NCI-H774 (cell line): ENCODE measurements at regions not wholly inside any gene's neighbourhood (a gene's known extent, or its start where the extent isn't known, plus 50 kb on each side); places are given as distances from the start of the nearest gene placed in this dataset.

Source experiments
- DNase-seq: peaks from one replicate; lab custom pipeline; 2025; lab: John Stamatoyannopoulos, UW

DNA sequence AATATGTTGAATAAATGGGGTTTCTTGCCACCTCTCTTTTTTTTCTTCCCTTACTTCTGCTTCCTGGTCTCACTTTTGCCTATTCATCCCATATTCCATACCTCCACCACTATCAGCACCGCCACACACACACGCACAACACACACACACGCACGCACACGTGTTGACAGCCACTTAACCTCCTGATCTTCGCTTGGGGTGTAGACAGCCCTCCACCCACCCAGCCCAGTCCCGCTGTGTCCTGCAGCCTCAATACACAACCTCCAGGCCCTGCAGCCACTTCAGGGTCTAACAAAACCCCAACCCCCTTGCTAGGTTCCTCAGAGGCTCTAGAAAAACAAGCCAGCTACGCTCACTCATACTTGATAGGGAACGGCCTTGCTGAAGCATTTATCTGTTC, 72.3 kb downstream of the LINC00237 start:
- DNase-seq, result no peak

DNA sequence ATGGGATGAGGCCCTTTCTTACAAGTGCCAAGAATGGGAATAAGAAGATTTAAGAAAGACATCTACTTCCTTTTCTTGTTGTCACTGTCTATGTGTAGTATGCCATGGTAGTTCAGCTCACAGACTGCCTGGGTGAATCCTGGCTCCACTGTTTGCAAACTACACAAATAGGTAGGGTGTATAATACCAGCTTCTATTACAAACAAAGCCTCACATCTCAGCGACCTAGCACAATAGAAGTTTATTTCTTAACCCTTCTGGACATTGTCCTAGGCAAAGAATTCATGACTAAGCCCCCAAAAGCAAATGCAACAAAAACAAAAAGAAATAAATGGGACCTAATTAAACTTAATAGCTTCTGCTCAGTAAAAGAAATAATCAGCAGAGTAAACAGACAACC, 74.5 kb downstream of the LINC00237 start:
- DNase-seq, result peak; percentile 45

DNA sequence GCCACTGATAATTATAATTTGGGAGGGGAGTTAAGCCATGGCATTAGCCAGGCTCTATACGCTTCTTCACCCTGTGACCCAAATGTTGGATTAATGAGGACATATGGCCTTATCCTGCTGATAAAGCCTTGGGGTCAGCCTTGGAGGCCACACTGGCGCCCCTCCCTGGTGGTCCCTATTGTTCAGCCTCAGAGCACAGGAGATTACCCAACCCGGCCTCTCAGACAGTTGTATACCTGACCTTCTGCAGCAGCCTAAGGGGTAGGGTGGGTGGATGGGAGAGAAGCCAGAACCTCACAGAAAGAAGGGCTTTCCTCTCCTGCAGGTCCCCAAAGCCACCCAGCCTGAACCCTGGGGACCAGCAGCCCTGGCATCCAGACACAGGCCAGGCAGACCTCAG, 76.8 kb downstream of the LINC00237 start:
- no peak for DNase-seq

DNA sequence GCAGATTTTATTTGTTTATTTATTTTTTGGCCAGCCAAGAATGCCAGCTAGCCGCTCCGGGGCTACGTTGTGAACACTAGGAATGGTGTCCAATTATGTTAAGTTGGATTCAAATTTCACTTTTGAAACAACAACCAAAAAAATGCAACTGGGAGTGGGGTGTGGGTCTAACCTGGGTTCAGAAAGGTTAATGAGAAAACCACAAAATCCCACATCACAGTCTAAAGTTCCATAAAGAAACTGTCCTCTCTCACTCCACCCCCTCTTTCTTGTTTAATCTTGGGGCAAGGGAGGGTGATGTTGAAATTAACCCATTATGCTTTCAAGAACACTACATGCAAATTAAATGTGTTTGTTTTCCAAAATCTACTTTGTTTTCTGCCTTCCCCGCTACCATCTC, 77.2 kb downstream of the LINC00237 start:
- no peak for DNase-seq

DNA sequence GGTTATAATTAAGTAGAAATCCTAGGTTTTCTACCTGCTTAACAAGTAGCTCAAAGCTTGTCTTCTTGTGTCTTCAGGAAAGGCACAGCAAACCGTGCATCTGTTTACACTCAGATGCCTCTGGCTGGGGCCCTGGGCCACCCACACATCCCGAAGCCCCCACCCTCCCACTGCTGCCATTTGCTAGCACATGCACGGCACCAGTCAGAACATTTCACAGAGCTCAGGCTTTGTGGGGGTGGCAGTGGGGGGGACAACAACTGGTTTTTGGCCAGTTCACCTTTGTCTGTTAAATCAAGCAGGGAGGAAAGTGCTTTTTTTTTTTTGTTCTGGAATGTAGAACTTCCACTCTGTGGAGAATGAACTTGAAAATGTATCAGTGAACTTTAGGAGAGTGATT, 77.7 kb downstream of the LINC00237 start:
- no peak for DNase-seq

DNA sequence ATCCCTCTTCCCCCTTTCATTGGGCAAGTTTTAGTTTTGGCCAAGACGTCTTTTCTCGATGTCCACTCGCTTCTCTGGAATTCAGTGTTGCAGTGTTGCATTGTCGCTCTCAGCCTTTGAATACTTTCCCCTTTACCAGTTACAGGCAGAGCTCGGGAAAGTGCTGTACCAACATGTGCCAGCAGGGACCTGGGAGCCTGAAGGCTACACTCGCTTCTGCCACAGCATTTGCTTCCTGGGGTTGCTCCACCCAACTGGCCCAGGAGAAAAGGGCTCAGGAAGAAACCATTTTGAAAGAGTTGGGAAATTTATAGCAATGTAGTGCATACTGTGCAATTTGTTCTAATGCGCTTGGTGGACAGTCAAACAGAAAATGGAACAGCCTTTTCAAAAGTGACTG, 78.6 kb downstream of the LINC00237 start:
- DNase-seq, result no peak

GRCh38 chr20:21026951-21027350, 79.2 kb downstream of the LINC00237 start:
- DNase-seq, result no peak

DNA sequence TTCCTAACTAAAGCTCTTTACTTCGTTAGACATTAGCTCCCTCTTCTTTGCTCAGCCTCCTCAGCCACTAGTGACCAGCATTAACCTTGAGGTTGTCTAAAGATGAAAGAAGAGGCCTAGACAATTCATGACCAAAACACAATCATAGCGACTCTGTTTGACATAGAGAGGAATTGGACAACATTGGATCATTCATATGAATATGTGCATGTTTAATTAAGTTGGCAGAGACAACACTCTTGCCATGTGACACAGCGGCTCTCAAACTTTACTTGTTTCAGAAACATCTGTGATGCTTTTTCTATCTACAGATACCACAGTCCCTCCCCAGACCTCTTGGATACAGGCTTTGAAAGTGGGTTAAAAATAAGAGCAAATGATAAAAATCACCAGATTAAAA, 81.7 kb downstream of the LINC00237 start:
- DNase-seq, result no peak

DNA sequence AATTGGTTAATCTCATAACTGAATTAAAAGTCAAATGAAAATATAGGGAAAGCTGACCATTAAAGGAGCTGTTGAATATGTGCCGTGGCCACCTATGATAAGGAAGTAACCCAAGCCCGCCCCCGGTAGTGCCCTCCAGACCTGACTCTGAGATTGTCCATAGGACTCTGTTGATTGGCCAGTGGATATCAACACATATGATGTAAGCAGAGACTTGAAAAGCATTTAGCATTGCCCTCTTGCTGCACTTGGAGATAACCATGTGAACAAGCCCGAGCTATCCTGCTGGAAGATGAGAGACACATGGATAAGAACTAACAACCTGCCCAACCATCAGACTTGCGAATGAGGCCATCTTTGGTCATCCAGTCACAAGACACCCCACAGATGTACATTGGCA, 83.2 kb downstream of the LINC00237 start:
- no peak for DNase-seq

GRCh38 chr20:21021472-21021790, 84.7 kb downstream of the LINC00237 start:
- no peak for DNase-seq

DNA sequence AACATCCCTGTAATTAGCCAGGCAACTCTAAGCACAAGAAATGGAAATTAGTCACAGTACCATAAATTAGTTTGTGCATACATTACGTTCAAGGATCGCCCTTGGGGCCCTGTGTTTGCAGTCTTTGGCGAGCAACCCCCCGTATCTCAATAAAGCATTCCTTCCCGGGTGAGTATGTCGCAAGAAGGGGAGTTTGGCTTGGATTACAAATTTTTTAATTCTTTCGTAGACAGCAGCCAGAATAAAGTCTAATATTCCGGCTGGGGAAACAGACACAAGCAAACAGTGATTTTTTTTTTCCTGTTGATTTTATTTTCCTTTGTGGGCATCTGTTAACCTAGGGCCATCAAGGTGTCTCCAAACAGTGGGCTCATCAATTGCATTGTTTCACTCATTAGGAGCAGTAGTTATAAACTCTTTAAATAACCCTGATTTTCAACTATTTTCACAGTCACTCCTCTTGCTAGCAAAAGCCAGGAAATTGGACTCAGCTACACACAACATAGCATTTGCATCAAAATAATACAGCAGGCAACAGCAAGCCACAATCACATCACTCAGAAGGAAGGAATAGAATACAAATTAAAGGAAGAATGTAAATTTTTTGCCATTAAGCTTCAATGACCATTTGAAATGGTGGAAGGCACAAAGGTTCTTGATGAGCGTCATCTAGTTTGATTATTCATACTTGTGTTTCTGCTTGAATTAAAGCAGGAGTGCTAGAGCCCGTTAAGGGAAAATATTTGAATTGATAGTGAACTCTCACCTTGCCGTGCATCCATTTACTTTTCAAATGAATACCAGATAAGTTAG, 85.3 kb downstream of the LINC00237 start:
- no peak for DNase-seq

- no peak for DNase-seq
Measured at GRCh38 chr20:21019814-21020658, 86.1 kb downstream of the LINC00237 start.

DNA sequence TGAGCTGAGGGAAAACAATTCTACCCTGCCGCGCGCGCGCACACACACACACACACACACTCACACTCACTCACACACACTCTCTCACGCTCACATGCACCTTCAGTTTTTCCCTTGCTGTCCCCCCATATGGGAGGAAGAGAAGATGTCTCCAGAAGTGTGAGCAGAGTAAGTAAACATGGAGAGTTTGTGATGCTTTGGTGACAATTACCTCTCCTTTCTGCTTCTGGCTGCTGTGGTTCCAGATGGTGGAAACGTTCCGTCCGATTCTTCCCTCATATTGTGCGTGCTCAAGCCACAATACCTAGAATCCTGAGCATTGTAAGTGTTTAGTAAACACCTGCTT, 86.7 kb downstream of the LINC00237 start:
- DNase-seq, result no peak

DNA sequence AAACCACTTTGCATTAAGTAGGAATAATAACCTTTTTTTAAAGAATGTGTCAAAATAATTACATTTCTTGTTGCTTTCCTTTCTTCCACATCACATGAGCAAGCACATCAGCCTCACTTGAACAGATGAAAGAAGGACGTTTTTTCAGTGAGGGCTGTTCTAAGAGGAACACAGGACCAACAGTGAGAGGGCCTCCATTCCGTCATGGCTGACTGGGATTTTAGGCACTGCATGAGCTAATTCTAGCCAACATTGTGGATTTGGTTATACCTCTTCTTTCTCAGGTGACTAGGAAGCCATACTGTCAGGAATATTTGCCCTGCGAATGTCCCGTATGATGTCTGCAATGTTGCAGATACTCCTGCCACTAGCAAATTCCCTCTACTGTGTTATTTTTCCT, 87.6 kb downstream of the LINC00237 start:
- no peak for DNase-seq

DNA sequence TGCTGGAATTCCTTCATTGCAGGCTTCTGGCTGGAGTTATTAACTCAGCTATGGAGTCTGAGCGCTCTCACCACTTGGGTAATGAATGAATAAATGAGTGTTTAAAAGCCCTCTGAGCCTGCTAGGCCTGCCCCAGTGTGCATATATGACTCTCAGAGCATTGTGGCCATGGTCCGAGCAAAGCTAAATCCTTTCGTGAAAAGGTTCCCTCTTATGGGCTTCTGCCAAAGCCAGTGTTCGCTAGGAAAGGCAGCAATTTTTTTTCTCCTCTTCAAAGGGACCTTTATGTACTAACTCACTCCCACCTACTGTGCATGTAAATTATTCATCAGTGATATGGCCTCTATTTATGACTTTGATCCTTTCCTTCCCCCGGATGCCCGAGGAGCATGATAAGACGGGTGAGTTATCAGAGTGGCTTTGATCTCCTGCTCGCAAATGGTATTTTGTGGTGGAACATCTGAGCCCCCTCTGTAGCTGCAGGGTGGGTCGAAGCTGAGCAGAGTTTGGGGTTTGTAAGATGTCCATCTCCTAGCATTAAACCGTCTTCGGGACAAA, 88.6 kb downstream of the LINC00237 start:
- no peak for DNase-seq

DNA sequence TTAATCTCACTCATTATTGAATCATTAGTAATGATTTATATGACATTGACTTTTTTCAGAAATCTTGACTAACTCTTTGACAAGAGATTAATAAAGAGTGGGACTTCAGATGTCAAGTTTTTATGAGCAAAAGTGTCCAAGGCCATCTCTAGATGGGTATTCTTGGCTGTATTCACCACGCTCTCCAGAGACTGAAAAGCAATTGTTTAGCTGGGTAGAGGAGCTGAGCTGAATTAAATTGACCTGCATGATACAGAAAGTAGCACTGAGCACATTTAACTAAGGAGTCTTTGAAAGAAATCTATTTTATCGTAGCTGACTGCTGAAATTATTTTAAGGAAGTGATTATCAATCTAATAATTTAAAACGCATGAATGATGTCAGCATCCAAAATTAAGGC, 89.4 kb downstream of the LINC00237 start:
- no peak for DNase-seq

DNA sequence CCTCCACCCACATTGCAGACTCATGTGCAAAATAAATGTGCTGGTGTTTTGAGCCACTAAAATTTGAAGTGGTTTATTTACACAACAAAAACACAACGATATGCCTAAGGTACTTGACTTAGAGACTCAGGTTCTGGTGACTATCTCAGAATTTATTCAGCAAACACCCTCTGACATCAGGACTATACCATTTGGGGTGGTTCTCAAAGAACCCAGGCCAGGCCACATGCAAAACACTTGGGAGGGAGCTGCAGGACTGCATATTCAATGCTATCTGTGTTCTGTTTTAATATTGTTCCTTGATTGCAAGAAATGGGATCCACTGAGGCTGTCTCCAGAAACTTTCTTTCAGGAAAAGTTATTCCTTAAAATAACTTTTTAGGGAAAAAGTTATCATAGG, 91.6 kb downstream of the LINC00237 start:
- no peak for DNase-seq

- no peak for DNase-seq
Measured at GRCh38 chr20:21008951-21009350, 97.2 kb downstream of the LINC00237 start.

GRCh38 chr20:21006611-21007010, 99.5 kb downstream of the LINC00237 start:
- no peak for DNase-seq

DNA sequence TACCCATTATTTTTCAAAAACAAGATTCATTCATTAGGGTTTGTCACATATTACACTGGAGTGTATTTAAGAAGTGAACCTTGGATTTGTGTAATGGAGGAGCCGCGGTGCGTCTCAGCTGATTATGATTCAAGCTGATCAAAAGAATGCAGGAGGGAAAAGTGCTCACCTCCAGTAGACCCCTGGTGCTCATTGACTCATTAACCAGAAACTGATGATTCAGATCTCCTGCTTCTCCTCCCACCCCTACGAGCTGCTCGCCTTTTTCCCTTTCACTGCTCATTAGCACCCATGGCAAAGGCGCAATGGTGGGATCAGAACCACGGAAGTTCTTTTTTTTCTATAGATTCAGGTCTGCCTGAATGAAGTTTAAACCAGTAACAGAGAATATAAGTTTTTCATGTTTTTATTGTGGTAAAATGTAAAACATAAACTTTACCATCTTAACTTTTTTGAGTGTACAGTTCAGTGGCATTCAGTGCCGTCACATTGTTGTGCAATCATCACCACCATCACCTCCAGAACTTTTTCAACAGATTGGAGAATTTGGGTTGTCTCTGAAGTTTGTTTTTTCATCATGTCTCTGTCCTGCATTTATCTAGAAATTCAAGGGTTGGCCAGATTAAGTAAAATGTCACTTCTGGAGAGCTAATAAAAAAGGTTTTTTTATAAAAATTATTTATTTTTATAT, 101.6 kb downstream of the LINC00237 start:
- DNase-seq, result no peak

- no peak for DNase-seq
Measured at GRCh38 chr20:21003902-21004301, 102.3 kb downstream of the LINC00237 start.

GRCh38 chr20:21002486-21002885, 103.7 kb downstream of the LINC00237 start:
- DNase-seq, result no peak

DNA sequence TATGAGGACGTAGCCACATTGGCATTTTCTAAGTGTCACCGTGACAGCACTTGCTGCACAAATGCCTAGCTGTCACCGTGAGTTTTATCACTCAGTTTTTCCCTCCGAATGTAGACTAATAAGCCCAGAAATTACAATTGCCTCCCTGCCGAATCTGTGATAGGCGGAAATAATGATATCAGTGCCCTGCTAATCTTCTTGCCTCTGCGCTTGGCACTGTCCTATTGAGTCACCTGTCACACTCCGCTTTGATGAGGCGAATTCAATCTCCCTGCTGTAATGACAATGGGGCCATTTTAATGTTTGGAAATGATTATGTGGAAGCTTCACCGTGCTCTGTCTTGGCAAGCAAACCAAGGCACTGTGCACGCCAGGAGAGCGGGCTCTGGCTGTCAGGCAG, 112.8 kb downstream of the LINC00237 start:
- DNase-seq, result no peak
